HL-60/S4 treated with phorbol 12-myristate 13-acetate at 8.2 ng/mL for 4 days and 3 days (cell line): ENCODE measurements at regions not wholly inside any gene's neighbourhood (a gene's known extent, or its start where the extent isn't known, plus 50 kb on each side); places are given as distances from the start of the nearest gene placed in this dataset.
"Not testable (repeated sequence)": the region's sequence is repeated elsewhere in the genome, so short reads cannot be mapped to it uniquely, and the experiment has no call there.

ENCODE experiments used
- in situ Hi-C: fragments of 300-500 bp; cut with MboI; formaldehyde crosslinking; loops from 2 replicates; pipeline ENCODE4 v1.15.0; 2022; ENCODE audit warnings: low sequenced_read_pairs

DNA sequence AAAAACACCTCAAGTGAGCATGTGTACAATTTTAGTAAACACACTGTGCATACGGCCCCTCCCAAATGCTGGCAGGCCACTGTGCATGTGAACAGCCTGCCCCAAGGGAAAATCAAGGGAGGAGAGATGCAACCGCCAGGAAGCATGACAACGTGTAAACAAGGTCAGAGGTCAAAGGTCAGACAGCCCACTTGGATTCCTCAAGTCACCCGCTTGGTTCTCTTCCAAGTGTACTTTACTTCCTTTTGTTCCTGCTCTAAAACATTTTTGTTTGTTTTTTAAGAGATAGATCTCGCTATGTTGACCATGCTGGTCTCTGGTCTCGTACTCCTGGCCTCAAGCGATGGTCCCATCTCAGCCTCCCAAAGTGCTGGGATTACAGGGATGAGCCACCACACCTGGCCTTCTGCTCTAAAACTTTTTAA lies 126.7 kb upstream of the SHB start:
- in situ Hi-C loops: no loop called here

DNA sequence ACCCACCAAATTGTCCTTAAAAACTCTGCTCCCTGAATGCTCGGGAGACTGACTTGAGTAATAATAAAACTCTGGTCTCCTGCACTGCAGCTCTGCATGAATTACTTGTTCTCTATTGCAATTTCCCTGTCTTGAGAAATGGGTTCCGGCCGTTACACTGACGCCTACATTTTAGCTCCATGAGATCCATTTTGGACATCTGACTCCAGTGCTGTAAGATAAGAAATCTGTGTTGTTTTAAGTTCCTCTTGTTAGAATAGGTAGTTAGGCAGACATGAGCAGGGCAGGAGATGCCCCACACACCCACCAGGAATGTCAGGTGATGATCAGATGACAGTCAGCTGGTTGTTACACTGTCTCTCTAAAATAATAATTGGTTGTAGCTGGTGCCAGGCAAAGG lies 125.8 kb upstream of the SHB start:
- in situ Hi-C loops: no loop called here

DNA sequence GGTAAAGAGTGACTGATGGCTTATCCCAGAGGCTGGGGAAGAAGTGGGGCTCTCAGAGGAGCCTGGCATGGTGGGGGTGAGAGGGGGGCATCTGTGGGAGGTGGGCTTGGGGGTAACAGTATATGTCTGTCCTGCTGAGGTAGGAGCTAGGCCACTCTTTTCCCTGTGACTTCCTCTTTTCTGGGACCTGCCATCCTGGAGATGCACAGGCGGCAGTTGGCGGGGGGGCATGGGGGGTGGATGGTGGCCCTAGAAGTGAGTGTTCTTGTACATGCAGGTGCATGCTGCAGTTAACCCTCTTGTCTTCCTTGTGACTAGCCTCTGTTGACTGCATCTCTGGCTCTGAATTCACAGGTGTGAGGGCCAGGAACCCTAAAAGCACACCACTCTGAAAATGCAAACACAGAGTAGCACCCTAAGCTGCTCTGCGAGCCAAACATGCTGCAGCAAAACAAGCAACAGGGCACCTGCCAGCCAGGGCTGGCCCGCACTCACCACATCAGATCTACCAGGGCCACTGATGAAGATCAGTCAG lies 123.8 kb upstream of the SHB start:
- in situ Hi-C loops: no loop called here

DNA sequence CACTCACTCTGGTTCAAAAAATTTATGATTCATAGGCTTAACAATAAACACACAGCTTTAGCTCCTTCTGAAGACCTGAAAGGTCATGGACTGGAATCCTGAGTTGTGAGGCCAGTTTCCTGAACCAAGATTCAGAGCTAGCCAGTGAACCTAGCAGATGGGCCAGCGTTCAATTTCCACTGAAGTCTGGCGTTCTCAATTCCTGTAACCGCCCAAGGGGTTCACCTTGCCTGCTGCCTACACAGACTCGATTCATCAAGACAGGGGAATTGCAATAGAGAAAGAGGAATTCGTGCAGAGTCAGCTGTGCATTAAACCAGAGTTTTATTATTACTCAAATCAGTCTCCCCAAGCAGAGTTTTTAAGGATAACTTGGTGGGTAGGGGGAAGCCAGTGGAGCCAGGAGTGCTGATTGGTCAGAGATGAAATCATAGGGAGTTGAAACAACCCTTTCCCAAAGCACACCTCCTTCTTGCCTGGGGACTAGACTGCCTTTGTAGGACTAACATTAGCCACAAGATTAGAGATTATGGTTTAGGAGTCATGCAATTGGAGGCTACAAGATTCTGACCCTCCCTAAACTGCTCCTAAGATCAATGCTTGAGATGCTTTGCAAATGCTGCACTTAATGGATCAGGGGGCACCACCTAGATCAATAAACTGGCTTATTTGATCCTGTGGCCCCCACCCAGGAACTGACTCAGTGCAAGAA lies 117.5 kb upstream of the SHB start:
- in situ Hi-C loops: no loop called here

DNA sequence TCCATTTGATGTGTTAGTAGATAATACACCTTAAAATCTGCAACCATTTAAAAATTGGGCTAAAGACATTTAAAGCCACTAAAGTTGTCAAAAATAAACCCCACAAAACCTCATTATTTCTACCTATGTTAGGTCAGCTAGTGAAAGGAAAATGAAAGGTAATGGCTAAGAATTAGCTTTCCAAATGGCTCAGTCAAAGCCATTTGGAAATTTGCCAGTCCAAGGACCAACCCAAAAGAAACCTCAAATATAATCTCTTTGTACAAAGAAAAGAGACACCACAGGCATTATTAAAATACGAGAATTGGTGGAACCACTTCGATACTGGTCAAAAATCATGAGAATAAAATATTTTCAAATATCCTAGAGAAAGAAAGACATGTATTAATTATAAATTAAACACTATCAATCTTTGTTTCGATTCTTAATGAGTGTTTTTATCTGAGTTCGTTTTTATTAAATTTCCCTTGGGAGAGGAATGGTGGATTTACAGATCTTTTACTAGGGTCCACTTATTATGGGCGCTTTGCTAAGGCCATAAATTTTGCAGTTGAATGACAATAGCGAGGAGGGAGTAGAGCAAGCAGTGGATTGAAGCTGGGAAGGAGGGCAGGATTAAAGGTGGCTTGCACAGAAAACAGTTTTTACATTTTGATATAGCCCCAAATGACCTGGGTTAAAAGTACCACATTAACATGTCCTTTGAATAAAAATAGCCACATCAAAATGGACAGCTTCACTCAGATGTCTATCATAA lies 116.8 kb upstream of the SHB start:
- in situ Hi-C loops: no loop called here

DNA sequence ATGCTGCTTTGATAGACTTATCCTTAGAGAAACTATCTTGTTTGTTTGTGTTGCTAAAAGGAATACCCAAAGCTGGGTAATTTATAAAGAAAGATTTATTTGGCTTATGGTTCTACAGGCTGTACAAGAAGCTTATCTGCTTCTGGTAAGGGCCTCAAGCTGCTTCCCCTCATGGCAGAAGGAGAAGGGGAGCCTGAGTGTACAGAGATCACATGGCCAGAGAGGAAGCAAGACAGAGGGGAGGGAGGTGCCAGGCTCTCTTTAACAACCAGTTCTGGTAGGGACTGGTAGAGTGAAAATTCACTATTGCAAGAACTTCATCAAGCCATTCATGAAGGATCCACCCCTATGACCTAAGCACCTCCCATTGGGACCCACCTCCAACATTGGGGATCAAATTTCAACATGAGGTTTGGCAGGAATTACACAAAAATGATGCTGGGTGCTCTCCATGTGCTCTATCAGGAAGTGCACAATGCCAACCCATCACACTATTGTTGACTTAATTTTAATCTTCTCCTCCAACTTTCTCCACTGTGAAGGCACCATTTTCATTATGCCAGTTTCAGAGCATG lies 115.1 kb upstream of the SHB start:
- in situ Hi-C loops: no loop called here

DNA sequence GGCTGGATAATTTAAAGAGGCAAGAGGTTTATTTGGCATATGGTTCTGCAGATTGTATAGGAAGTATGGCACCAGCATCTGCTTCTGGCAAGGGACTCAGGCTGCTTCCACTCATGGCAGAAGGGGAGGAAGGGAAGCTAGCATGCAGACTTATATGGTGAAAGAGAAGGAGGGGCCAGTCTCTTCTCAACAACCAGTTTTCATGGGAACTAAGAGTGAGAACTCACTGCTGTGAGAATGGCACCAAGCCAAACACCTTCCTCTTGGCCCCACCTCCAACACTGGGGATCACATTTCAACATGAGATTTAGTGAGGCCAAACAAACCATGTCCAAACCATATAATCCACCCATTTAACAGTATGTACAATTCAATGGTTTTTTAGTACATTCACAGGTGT lies 113.3 kb upstream of the SHB start:
- in situ Hi-C loops: no loop called here

DNA sequence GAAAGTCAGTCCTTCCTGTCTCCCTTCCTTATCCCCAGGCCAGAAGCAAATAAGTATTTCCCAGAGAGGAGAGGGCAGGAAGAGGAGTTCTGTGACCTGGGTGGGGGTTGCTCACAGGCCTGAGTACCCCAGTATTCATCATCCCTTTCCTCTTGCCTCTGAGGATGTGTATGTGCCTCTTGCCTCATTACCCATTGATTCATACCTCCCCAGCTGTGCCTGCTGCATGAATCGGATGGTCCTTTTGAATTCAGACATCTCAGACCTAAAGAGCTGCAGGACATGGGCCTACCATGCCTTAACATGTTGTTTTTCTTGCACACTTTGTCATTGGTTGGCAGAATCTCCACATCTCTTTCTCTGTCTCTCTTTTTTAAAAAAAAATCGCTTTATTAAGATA lies 112.8 kb upstream of the SHB start:
- in situ Hi-C loops: no loop called here

DNA sequence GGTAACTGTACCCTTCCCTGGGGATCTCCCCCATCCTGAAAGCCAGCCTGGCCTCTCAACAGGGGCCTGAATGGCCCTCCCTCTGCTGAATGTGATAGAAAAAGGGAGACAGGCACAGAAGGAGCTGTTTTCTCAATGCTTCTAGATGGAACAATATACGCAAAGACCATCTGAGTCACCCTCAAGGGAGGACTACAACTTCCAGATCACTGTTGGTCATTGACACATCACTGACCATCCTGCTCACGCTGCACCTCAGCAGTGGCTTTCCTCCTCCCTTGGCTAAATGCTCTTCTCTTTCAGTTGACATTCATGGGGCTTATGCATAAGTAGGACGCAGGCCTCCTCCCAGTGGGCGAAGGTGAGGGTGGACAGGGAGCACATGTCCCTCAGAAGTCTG lies 112.2 kb upstream of the SHB start:
- in situ Hi-C loops: no loop called here

DNA sequence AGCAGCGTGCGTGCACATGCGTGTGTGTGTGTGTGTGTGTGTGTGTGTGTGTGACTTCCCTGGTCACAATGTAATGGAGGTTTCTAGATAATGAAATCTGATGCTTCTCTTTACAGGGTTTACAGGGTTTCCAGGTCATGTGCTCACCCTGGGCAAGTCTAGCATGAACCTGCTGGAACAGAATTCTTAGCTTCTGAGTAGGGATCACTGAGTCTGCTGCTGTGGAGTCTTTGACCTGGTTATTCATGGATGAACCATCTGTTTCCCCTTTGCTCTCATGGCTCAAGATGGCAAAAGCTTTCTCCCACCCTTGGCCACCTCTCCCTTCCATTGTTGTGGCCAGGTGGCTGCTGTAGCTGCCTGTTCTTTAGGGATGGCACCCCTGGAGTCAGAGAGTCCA lies 111.6 kb upstream of the SHB start:
- in situ Hi-C loops: no loop called here

DNA sequence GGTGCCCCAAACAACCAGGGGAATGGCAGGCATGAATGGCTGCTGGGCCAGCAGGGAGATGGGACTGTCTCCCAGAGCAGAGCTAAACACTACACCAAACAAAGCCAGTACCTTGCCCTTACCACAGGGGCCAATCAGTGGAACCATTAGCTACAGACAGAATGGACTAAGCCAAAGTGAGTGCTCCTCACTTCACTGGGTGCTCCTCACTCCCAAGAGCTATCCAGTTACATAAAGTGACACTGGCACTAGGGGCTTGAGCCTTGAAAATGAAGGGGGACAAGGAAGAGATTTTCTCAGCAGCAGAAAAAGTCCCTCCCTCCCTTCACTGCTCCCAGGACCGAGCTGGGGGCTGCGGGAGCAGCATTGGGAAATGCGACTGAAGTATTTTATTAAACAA lies 110.9 kb upstream of the SHB start:
- in situ Hi-C loops: no loop called here

DNA sequence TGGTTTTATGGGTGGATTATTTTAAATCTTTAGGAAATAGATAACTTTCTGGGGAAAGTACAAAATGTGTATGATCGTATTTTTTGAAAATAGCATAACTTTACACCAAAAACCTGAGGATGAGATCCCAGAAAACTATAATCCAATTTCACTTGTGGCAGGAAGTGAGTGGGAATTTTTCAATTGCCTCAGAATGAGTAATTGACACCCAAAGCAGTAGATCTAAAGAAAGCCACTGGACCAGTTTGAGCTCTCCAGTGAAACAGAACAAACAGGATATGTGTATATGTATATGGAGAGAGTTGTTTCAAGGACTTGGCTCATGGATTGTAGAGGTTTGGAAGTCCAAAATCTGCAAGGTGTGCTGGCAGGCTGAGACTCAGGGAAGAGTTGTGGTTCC lies 109.2 kb upstream of the SHB start:
- in situ Hi-C loops: no loop called here

DNA sequence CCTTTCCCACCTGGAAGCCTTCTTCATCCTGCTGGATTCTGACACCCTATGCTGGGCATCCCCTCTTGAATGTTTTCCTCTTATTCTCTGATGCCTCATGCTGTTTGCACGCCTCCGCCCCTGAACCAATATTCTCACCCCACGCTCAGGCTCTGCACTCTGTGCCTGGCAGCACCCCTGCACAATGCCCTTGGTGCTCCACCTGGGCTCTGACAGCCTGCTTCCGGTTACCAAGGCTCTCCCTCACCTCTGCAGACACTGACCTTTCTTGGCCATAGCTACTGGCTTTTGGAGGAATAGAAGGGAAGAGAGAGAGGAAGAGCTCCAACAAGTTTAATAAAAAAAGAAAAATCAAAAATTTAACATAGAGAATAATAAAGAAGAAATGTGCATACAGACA lies 108.7 kb upstream of the SHB start:
- in situ Hi-C loops: no loop called here

DNA sequence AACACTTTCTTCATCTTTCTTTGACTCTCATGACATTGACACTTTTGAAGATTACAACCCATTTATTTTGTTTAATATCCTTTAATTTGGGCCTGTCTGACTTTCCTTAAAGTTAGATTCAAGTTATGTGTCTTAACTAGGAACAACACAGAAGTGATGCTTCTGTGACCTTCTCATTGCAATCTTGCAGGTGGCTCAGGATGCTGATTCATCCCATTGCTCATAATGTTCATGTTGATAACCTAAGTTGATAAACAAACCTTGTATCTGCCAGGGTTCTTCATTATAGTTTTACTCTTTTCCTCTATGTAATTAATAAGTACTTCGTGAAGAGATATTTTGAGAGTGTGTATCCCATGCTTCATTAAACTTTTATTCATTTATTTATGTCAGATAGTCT lies 107.2 kb upstream of the SHB start:
- in situ Hi-C loops: no loop called here

DNA sequence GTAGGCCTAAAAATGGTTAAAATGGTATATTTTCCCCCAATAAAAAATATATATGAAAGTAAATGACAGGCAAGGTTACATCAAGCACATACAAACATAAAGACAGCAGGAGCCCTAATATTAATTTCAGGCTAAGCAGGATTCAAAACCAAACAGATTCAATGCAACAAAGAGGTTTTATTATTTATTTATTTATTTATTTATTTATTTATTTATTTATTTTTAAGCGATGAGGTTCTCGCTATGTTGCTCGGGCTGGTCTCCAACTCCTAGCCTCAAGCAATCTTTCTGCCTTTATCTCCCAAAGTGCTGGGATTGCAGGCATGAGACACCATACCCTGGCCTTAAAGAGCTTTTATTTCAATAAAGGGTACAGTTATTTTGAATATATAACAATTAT lies 106.4 kb upstream of the SHB start:
- in situ Hi-C loops: no loop called here

DNA sequence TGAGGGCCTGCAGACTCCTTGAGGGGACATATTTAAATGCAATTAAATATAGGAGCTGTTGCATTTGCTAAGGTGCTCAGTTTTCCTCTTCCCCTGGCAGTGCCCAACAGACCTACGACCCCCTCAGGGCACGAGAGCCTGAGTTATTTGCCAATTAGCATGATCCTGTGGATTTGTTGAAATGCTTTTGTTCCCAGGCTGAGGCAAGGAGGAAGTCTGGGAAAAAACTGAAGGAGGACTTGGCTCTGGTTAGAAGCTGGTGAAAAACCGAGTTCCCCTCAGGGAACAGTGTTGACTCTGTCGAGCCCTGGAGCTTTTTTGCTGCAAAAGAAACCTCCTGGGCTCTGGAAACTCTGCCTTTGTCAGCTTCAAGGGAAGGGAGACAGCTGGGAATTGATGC lies 103.6 kb upstream of the SHB start:
- in situ Hi-C loops: no loop called here

DNA sequence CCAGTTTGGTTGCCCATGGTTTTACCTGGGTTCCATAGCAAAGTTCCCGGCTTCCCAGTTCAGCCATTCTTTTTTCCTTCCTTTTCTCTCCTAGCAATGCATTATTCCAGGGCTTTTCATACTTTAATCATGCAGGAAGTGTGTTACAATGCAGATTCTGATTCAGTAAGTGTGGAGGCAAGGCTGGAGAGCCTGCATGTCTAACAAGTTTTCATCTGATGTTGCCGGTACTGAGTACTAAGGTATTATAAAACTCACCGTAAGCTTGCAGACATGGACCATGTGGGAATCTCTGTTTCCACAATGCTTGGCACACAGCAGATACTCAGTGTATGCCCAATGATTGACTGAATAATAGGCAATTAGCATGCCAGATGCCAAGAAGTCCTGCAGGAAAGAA lies 102.9 kb upstream of the SHB start:
- in situ Hi-C loops: no loop called here

DNA sequence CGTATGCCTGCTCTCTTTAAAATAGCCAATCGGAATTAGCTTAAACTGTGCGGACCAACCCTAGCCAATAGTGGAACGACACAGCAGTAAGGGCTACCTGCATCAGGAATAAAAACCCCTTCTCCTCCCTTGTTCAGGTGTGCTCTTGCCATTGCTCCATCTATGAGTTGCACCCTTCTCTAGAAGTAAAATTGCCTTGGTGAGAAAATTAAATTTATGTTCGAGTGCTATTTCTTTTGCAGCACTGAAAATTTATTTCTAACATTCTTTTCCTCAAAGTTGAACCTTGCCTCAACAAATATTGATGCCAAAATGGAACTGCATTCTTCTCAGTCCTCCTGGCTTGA lies 102.5 kb upstream of the SHB start:
- in situ Hi-C loops: no loop called here

DNA sequence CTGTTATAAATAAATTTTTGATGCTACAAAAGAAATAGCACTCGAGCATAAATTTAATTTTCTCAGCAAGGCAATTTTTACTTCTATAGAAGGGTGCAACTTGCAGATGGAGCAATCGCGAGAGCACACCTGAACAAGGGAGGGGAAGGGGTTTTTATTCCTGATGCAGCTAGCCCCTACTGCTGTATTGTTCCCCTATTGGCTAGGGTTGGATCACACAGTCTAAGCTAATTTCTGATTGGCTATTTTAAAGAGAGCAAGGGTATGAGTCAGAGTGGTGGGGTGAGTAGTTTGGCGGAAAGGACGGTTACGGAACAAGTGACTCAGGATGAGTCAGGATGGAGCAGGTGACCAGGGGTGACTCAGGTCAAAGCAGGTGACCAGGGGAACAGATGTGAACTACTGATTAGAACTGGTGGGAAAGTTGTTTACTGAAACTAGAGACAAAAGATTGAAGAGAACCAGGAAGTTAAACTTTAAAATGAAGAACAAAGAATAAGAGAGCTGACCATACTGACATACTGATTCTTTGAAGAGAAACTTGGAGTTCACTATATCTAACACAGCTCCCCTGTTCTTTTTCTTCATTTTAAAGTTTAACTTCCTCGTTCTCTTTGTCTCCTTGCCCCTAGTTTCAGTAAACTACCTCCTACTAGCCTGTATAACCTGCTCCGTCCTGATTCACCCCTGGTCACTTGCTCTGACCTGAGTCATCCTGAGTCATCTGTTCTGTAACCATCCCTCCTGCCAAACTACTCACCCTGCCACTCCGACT lies 101.9 kb upstream of the SHB start:
- in situ Hi-C loops: not testable (repeated sequence)

DNA sequence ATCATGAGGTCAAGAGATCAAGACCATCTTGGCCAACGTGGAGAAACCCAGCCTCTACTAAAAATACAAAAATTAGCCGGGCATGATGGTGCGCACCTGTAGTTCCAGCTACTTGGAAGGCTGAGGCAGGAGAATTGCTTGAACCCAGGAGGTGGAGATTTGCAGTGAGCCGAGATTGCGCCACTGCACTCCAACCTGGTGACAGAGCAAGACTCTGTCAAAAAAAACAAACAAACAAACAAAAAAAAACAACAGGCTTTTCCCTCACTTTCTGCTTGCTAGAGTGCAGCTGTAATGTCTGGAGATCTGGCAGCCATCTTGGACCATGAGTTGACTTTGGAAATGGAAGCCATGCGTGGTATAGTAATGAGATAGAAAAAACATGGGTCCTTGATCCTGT lies 101.1 kb upstream of the SHB start:
- in situ Hi-C loops: not testable (repeated sequence)

DNA sequence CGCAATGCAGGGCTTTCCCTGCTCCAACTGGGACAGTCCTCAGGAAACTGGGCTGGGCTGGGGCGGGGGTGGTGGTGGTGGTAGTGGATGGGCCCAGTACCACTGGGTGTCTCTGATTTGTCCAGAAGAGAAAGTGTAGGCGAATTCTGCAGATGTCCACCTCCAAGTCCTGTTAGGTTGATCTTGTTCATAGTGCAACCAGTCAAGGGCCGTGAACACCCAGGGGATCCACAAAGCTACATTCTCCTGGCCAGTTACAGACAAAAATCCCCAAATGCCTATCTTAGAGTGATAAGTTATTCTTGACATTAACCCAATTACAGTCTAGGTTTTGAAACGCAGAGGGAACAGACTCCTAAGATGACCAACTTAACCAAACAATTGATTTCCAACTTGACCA lies 97.5 kb upstream of the SHB start:
- in situ Hi-C loops: no loop called here
